ENCODE measurements at regions not wholly inside any gene's neighbourhood (a gene's known extent, or its start where the extent isn't known, plus 50 kb on each side); places are given as distances from the start of the nearest gene placed in this dataset.

DNA sequence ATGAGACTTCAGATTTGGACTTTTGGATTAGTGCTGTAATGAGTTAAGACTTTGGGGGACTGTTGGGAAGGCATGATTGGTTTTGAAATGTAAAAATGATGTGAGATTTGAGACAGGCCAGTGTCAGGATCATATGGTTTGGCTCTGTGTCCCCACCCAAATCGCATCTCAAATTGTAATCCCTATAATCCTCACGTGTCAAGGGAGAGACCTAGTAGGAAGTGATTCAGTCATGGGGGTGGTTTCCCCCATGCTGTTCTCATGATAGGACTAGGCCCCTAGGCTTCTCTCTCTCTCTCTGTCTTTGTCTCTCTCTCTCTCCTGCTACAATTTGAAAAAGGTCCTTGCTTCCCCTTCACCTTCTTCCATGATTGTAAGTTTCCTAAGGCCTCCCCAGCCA, 473.3 kb upstream of the CD180 start:
- POLR2A ChIA-PET, result no interaction called here
- H3K36me3 Mint-ChIP-seq, result no peaks in the 10 kb centered on the region
- ATAC-seq (ENCODE audit: low read depth), result no peak

GRCh38 chr5:67660149-67660548, 463.6 kb upstream of the CD180 start:
- no peak overlapping the region for H3K27ac Mint-ChIP-seq
- no peak overlapping the region for H3K4me3 Mint-ChIP-seq
- no peak for DNase-seq
- no peaks in the 10 kb centered on the region for H3K4me1 Mint-ChIP-seq
- POLR2A ChIA-PET, result no interaction called here
- H3K9me3 Mint-ChIP-seq, result no peaks in the 10 kb centered on the region
- H3K36me3 Mint-ChIP-seq, result no peaks in the 10 kb centered on the region
- ATAC-seq (ENCODE audit: low read depth), result no peak
- peaks cover 5% of the 10 kb centered on the region for H3K27me3 Mint-ChIP-seq

More for the DNA sequence above, 473.3 kb upstream of the CD180 start:
- Mint-ChIP-seq H3K4me1 (no peaks in the 10 kb centered on the region), H3K27ac (no peak overlapping the region), H3K9me3 (peaks cover 4% of the 10 kb centered on the region), H3K27me3 (no peaks in the 10 kb centered on the region), H3K4me3 (no peak overlapping the region)
- no peak for DNase-seq

- Mint-ChIP-seq H3K4me3 (no peak overlapping the region), H3K4me1 (no peaks in the 10 kb centered on the region), H3K27ac (no peak overlapping the region), H3K9me3 (no peaks in the 10 kb centered on the region), H3K36me3 (no peaks in the 10 kb centered on the region), H3K27me3 (peaks cover 5% of the 10 kb centered on the region)
- DNase-seq (no peak), ATAC-seq (ENCODE audit: low read depth) (no peak)
- POLR2A ChIA-PET, result no interaction called here
These were observed 462.7 kb upstream of the CD180 start for GRCh38 chr5:67659288-67659687.

DNA sequence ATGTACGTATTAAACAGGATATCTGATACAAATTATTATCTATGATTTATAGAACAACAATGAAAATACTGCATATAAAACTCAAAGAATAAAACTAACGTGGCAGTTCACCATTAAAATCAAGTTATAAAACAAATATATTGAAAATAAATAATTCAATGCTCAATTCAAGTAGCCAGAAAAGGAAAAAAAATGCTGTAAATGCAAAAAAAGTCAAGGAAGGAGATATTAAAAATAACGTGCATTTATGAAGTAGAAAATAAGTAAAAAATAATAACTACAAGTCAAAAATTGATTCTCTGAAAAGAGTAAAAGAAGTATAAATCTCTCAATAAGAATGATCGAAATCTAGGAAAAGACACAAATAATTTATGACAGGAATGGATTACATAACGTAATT, 460.5 kb upstream of the CD180 start:
- POLR2A ChIA-PET, result no interaction called here
- DNase-seq (no peak), ATAC-seq (ENCODE audit: low read depth) (no peak)
- Mint-ChIP-seq H3K27me3 (peaks cover 3% of the 10 kb centered on the region), H3K4me1 (no peaks in the 10 kb centered on the region), H3K4me3 (no peak overlapping the region), H3K9me3 (no peaks in the 10 kb centered on the region), H3K27ac (no peak overlapping the region), H3K36me3 (no peaks in the 10 kb centered on the region)

DNA sequence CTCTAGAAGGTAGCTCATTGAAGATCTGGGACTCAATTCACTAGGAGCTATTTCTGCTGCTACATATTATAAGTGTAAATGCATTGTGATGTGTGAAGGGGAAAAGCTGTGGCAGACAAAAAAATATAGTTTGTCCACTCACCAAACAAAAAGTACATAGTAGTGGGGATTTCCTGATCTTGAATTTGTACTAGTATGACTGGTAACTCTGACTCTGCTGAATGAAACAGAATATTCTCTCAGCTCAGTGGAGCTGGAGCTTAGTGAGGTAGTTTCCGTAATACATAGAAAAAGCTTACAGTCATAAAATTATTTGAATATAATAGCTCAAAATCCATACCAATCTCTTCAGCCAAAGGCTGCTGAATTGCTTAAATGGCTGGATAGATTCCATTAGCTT, 455.6 kb upstream of the CD180 start:
- DNase-seq (no peak), ATAC-seq (ENCODE audit: low read depth) (no peak)
- POLR2A ChIA-PET, result no interaction called here
- H3K36me3 Mint-ChIP-seq, result no peaks in the 10 kb centered on the region
- no peak overlapping the region for H3K4me3 Mint-ChIP-seq
- H3K4me1 Mint-ChIP-seq, result no peaks in the 10 kb centered on the region
- no peak overlapping the region for H3K27ac Mint-ChIP-seq
- H3K9me3 Mint-ChIP-seq, result no peaks in the 10 kb centered on the region
- peaks cover 2% of the 10 kb centered on the region for H3K27me3 Mint-ChIP-seq

DNA sequence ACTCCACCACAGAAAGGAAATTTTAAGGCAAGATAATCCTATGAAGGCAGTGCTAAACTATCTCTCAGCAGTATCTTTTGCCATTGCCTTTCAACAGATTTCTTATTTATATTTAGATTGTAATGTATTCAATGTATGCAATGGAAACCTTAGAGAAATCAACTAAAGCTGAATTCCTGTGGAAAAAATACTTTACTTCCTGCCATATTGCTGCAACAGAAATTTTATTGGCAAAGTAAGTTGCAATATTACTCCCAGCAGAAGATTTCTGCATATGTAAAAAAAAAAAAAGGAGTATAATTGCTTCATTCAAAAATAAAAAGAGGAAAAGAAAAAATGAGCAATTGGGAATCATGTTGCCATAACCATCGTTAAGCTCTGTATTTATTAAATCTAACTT, 454.6 kb upstream of the CD180 start:
- Mint-ChIP-seq H3K4me1 (peaks cover 1% of the 10 kb centered on the region), H3K4me3 (no peak overlapping the region), H3K36me3 (no peaks in the 10 kb centered on the region), H3K27me3 (peaks cover 2% of the 10 kb centered on the region), H3K27ac (no peak overlapping the region), H3K9me3 (no peaks in the 10 kb centered on the region)
- POLR2A ChIA-PET, result no interaction called here
- ATAC-seq (ENCODE audit: low read depth), result no peak
- no peak for DNase-seq

- H3K36me3 Mint-ChIP-seq, result peaks cover 2% of the 10 kb centered on the region
- POLR2A ChIA-PET, result no interaction called here
- DNase-seq (no peak), ATAC-seq (ENCODE audit: low read depth) (no peak)
- H3K9me3 Mint-ChIP-seq, result peaks cover 6% of the 10 kb centered on the region
- H3K4me3 Mint-ChIP-seq, result no peak overlapping the region
- no peak overlapping the region for H3K27ac Mint-ChIP-seq
- H3K27me3 Mint-ChIP-seq, result peaks cover 2% of the 10 kb centered on the region
- H3K4me1 Mint-ChIP-seq, result peaks cover 1% of the 10 kb centered on the region
These were observed 451.6 kb upstream of the CD180 start for GRCh38 chr5:67648201-67648671.

DNA sequence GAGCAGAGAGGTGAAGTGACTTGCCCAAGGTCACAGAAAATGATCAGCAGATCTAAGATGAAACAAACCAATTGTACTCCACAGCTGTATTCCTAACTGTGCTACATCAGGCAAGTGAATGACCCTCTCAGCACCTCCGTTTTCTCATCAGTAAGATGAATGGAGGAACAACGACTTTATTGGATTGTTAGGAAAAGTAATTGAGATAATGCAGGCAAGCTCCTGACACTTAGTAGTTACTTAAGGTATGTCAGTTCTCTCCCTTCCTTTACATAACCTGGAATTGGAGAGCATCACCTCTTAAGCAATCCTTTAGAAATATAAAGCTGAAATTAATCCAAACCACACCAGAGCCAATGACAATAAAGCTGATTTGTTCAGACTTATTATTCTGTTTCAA, 451.2 kb upstream of the CD180 start:
- Mint-ChIP-seq H3K27me3 (peaks cover 2% of the 10 kb centered on the region), H3K9me3 (peaks cover 6% of the 10 kb centered on the region), H3K36me3 (peaks cover 2% of the 10 kb centered on the region), H3K4me1 (peaks cover 1% of the 10 kb centered on the region), H3K27ac (no peak overlapping the region), H3K4me3 (no peak overlapping the region)
- POLR2A ChIA-PET, result no interaction called here
- ATAC-seq (ENCODE audit: low read depth), result no peak
- DNase-seq, result no peak

- Mint-ChIP-seq H3K4me1 (peaks cover 1% of the 10 kb centered on the region), H3K4me3 (no peak overlapping the region), H3K36me3 (peaks cover 2% of the 10 kb centered on the region), H3K27ac (no peak overlapping the region), H3K9me3 (peaks cover 6% of the 10 kb centered on the region), H3K27me3 (peaks cover 2% of the 10 kb centered on the region)
- ATAC-seq (ENCODE audit: low read depth) (no peak), DNase-seq (no peak)
- POLR2A ChIA-PET, result no interaction called here
These were observed 447.8 kb upstream of the CD180 start for GRCh38 chr5:67644221-67644920.

DNA sequence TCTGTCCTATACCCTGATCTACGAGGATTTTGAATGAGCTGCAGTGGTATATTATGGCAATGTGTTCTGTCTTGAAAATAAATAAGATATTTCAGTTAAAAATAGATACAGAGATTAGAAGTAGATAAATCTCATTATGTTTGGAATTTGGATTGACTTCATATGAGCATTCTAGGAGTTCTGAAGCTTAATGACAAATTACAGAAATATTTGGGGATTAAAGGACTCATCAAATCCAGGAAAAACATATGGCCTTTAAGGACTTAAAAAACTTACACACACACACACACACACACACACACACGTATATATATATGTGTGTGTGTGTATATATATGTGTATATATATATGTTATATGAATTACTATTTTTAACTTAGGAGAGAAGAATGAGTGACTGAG, 446.9 kb upstream of the CD180 start:
- peaks cover 6% of the 10 kb centered on the region for H3K9me3 Mint-ChIP-seq
- no peak for ATAC-seq (ENCODE audit: low read depth)
- POLR2A ChIA-PET, result no interaction called here
- H3K27me3 Mint-ChIP-seq, result peaks cover 2% of the 10 kb centered on the region
- no peak overlapping the region for H3K27ac Mint-ChIP-seq
- no peak overlapping the region for H3K4me3 Mint-ChIP-seq
- H3K36me3 Mint-ChIP-seq, result peaks cover 2% of the 10 kb centered on the region
- DNase-seq, result no peak
- peaks cover 1% of the 10 kb centered on the region for H3K4me1 Mint-ChIP-seq

GRCh38 chr5:67639976-67640375, 443.4 kb upstream of the CD180 start:
- POLR2A ChIA-PET, result no interaction called here
- no peak for ATAC-seq (ENCODE audit: low read depth)
- H3K36me3 Mint-ChIP-seq, result no peaks in the 10 kb centered on the region

GRCh38 chr5:67639313-67639712, 442.7 kb upstream of the CD180 start:
- DNase-seq (no peak), ATAC-seq (ENCODE audit: low read depth) (no peak)
- Mint-ChIP-seq H3K9me3 (peaks cover 2% of the 10 kb centered on the region), H3K36me3 (no peaks in the 10 kb centered on the region), H3K4me1 (no peaks in the 10 kb centered on the region), H3K4me3 (no peak overlapping the region), H3K27ac (no peak overlapping the region), H3K27me3 (no peaks in the 10 kb centered on the region)
- POLR2A ChIA-PET, result no interaction called here

More at GRCh38 chr5:67639976-67640375, 443.4 kb upstream of the CD180 start:
- Mint-ChIP-seq H3K4me1 (no peaks in the 10 kb centered on the region), H3K27me3 (no peaks in the 10 kb centered on the region), H3K9me3 (peaks cover 2% of the 10 kb centered on the region), H3K4me3 (no peak overlapping the region), H3K27ac (no peak overlapping the region)
- no peak for DNase-seq

DNA sequence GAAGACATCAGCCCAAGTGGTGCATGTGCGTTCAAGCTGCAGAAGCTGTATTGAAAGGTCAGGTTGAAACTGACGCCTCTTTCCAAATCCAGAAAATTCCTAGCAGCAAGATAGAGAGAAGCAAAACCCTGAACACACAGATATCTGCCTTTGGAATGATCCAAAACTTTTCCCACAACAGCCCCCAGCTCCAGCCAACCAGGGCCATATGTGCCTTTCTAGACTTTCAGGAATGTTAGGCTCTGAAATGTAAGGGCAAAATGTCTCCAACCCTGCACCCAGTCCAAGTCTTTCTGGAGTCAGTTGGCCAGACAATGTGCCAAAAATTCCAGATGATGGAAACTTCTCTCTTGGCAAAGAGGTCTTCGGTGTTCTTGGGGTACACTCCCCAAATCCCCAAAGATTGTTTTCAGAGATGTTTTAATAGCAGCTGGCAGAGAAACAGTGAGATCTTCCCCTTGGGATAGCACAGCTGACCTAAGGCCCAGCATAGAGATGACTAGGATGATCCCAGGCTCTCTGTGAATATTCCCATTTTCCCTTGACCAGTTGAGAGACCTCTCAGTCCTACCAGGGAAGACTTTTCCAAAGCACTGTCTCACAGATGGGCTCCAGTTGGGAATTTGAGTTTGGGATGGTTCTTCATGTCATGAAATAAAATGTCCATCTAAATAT, 440.4 kb upstream of the CD180 start:
- Mint-ChIP-seq H3K27ac (no peak overlapping the region), H3K36me3 (no peaks in the 10 kb centered on the region), H3K9me3 (peaks cover 2% of the 10 kb centered on the region), H3K4me1 (no peaks in the 10 kb centered on the region), H3K27me3 (no peaks in the 10 kb centered on the region), H3K4me3 (no peak overlapping the region)
- POLR2A ChIA-PET, result no interaction called here
- ATAC-seq (ENCODE audit: low read depth) (no peak), DNase-seq (no peak)

- no peak overlapping the region for H3K27ac Mint-ChIP-seq
- peaks cover 5% of the 10 kb centered on the region for H3K9me3 Mint-ChIP-seq
- no peaks in the 10 kb centered on the region for H3K27me3 Mint-ChIP-seq
- H3K4me1 Mint-ChIP-seq, result no peaks in the 10 kb centered on the region
- no peak for DNase-seq
- H3K4me3 Mint-ChIP-seq, result no peak overlapping the region
- no peak for ATAC-seq (ENCODE audit: low read depth)
- H3K36me3 Mint-ChIP-seq, result no peaks in the 10 kb centered on the region
- POLR2A ChIA-PET, result no interaction called here
These were observed 439.5 kb upstream of the CD180 start for GRCh38 chr5:67636091-67636490.
